ENCODE measurements at regions not wholly inside any gene's neighbourhood (a gene's known extent, or its start where the extent isn't known, plus 50 kb on each side); places are given as distances from the start of the nearest gene placed in this dataset.
"Not testable (repeated sequence)": the region's sequence is repeated elsewhere in the genome, so short reads cannot be mapped to it uniquely, and the experiment has no call there.

- not testable (repeated sequence) for H3K27ac ChIP-seq (ENCODE audit: low read depth, low read length); H3K9me3 ChIP-seq (ENCODE audit: insufficient read depth in 2 of 2, low read depth in 1 of 2, low read length in 1 of 2); H3K79me1 ChIP-seq (ENCODE audit: low read depth, low read length); H2BK120ac ChIP-seq (replicated peaks; ENCODE audit: low read depth, low read length); H2BK5ac ChIP-seq (ENCODE audit: low read depth, low read length); H3K4me1 ChIP-seq (replicated peaks in 1 of 4; ENCODE audit: control insufficient read depth in 3 of 4, insufficient read depth in 4 of 4, low read length in 3 of 4); H3K23me2 ChIP-seq (ENCODE audit: low read depth, low read length); H4K91ac ChIP-seq (replicated peaks; ENCODE audit: insufficient read length, low read length); H4K5ac ChIP-seq (ENCODE audit: insufficient read length, low read depth, low read length); H3K9ac ChIP-seq (replicated peaks in 1 of 4; ENCODE audit: extremely low read depth in 1 of 4, low read depth in 3 of 4, low read length in 3 of 4); H2AK5ac ChIP-seq (ENCODE audit: low read depth, low read length); H3K23ac ChIP-seq (ENCODE audit: insufficient read length); H3K27me3 ChIP-seq (replicated peaks in 1 of 4; ENCODE audit: control insufficient read depth in 3 of 4, extremely low read depth in 1 of 4, insufficient read depth in 3 of 4, low read length in 3 of 4); H2BK20ac ChIP-seq (ENCODE audit: low read length); H2AFZ ChIP-seq (ENCODE audit: low read length); H3K56ac ChIP-seq (replicated peaks; ENCODE audit: insufficient read length, low read depth, low read length); H2BK12ac ChIP-seq (ENCODE audit: low read depth, low read length); H3K4ac ChIP-seq (replicated peaks; ENCODE audit: insufficient read length, low read depth, low read length); H3K4me3 ChIP-seq (ENCODE audit: extremely low read depth in 1 of 4, insufficient read depth in 2 of 4, low read depth in 3 of 4, low read length in 4 of 4); H4K8ac ChIP-seq (ENCODE audit: extremely low read depth, insufficient read depth, low read length); H3K18ac ChIP-seq (ENCODE audit: extremely low read depth, low read length); H4K20me1 ChIP-seq (replicated peaks in 1 of 2; ENCODE audit: control insufficient read depth in 1 of 2, insufficient read depth in 2 of 2, low read length in 2 of 2); FAIRE-seq; DNase-seq (ENCODE audit: low read depth in 1 of 2, low spot score in 2 of 2); H3K4me2 ChIP-seq (ENCODE audit: insufficient read depth in 1 of 2, low read depth in 2 of 2, low read length in 2 of 2); H3K79me2 ChIP-seq (ENCODE audit: control insufficient read depth in 1 of 2, insufficient read depth in 2 of 2, low read length in 2 of 2); H2BK15ac ChIP-seq (ENCODE audit: low read length); H3K36me3 ChIP-seq (ENCODE audit: control insufficient read depth in 2 of 4, insufficient read depth in 4 of 4, low read length in 3 of 4); H3K14ac ChIP-seq (ENCODE audit: insufficient read length)
- WGBS, 2 experiments (ENCODE audit: extremely low coverage in 1 of 2, insufficient coverage in 1 of 2, insufficient read length in 1 of 2, insufficient replicate concordance in 2 of 2, low coverage in 1 of 2, low lambda C conversion rate in 2 of 2, missing lambda C conversion rate in 1 of 2): 90% methylated on average over 5 of the region's 5 CpGs; no CpG with 5 or more reads in 1 of the 2 experiments
- POLR2A ChIA-PET (ENCODE audit: partially characterized antibody): interaction anchor here (0.7 kb wide), 1 partner anchor 62 kb away, joined by 5 read pairs; no protein-coding TSS in a partner anchor
- CTCF ChIA-PET (ENCODE audit: partially characterized antibody): interaction anchor here (1.1 kb wide), 1 partner anchor 75 kb away, joined by 3 read pairs; no protein-coding TSS in a partner anchor
These were observed 118.8 kb upstream of the HAND1 start for GRCh38 chr5:154596844-154597243.
